IMR-90 (cell line): ENCODE measurements at regions not wholly inside any gene's neighbourhood (a gene's known extent, or its start where the extent isn't known, plus 50 kb on each side); places are given as distances from the start of the nearest gene placed in this dataset.

Experiments used
- ATAC-seq: fragments of 200-7000 bp; cut with Tn5 transposase; 2 replicates; pipeline ENCODE4 v1.9.1; 2020; ENCODE audit warnings: low read depth, mild to moderate bottlenecking, moderate library complexity
- BruUV-seq: library from RNA; stranded (reverse); fragments of 400-500 nt; replicated peaks from 2 replicates; lab custom pipeline; 2021; lab: Mats Ljungman, UMichigan
- CTCF ChIA-PET: fragments of 300-600 bp; formaldehyde crosslinking; extraction: SDS; loops from one replicate; lab custom pipeline; 2021; ENCODE audit warnings: antibody characterized with exemption; lab: Yijun Ruan, JAX
- POLR2A ChIA-PET: fragments of 300-600 bp; sonication (Branson Sonifier 250); formaldehyde crosslinking; loops from one replicate; lab custom pipeline; 2022; ENCODE audit warnings: antibody characterized with exemption; ENCODE audit not compliant: unreplicated experiment; lab: Charles Lee
- DNase-seq: peaks from one replicate; pipeline ENCODE4 v3.0.0; 2013
- H2AFZ ChIP-seq: replicated peaks from 2 replicates; pipeline ENCODE3; 2013; ENCODE audit warnings: low read length, mild to moderate bottlenecking; ENCODE audit not compliant: poor library complexity
- H2AK5ac ChIP-seq: 2 replicates; pipeline ENCODE4 v1.6.1; 2013; ENCODE audit warnings: low read depth, low read length, inconsistent platforms
- H2AK9ac ChIP-seq: replicated peaks from 2 replicates; pipeline ENCODE3; 2013; ENCODE audit warnings: mild to moderate bottlenecking, low read depth, low read length, moderate library complexity; ENCODE audit not compliant: poor library complexity
- H2BK120ac ChIP-seq: 2 replicates; pipeline ENCODE4 v1.6.1; 2013; ENCODE audit warnings: low read depth, low read length, inconsistent platforms
- H2BK15ac ChIP-seq: 3 replicates; pipeline ENCODE4 v1.6.1; 2013; ENCODE audit warnings: low read depth, low read length, inconsistent platforms
- H2BK20ac ChIP-seq: 2 replicates; pipeline ENCODE4 v1.6.1; 2013; ENCODE audit warnings: low read depth, mild to moderate bottlenecking, inconsistent platforms, low read length, moderate library complexity
- H2BK5ac ChIP-seq: 2 replicates; pipeline ENCODE4 v1.6.1; 2013; ENCODE audit warnings: mild to moderate bottlenecking, low read depth, low read length, inconsistent platforms; ENCODE audit not compliant: poor library complexity, severe bottlenecking
- H3K14ac ChIP-seq: replicated peaks from 2 replicates; pipeline ENCODE4 v1.6.1; 2013; ENCODE audit warnings: low read depth, low read length, inconsistent platforms
- H3K18ac ChIP-seq: 2 replicates; pipeline ENCODE4 v1.6.1; 2013; ENCODE audit warnings: low read depth, low read length, control low read depth
- H3K23ac ChIP-seq: 2 replicates; pipeline ENCODE4 v1.6.1; 2013; ENCODE audit warnings: low read depth, low read length, inconsistent platforms
- H3K27ac ChIP-seq: 2 replicates; pipeline ENCODE4 v1.5.1; 2013; ENCODE audit warnings: mild to moderate bottlenecking, control low read depth, low read length; ENCODE audit not compliant: insufficient read depth
- H3K27me3 ChIP-seq: 2 replicates; pipeline ENCODE4 v1.6.1; 2013; ENCODE audit warnings: low read length; ENCODE audit not compliant: control insufficient read depth, insufficient read depth
- H3K36me3 ChIP-seq: 2 replicates; pipeline ENCODE4 v1.6.1; 2013; ENCODE audit warnings: low read length, mixed read lengths; ENCODE audit not compliant: control insufficient read depth, insufficient read depth
- H3K4ac ChIP-seq: 2 replicates; pipeline ENCODE4 v1.6.1; 2013; ENCODE audit warnings: low read depth, low read length, inconsistent platforms
- H3K4me1 ChIP-seq: 2 replicates; pipeline ENCODE4 v1.6.1; 2013; ENCODE audit warnings: low read length, mixed read lengths; ENCODE audit not compliant: control insufficient read depth, insufficient read depth
- H3K4me2 ChIP-seq: 2 replicates; pipeline ENCODE4 v1.6.1; 2013; ENCODE audit warnings: low read depth, mild to moderate bottlenecking, control low read depth, low read length, moderate library complexity
- H3K4me3 ChIP-seq: 2 replicates; pipeline ENCODE4 v1.5.1; 2013; ENCODE audit warnings: low read depth, mild to moderate bottlenecking, control low read depth, low read length, moderate library complexity; ENCODE audit not compliant: insufficient read depth
- H3K56ac ChIP-seq: 2 replicates; pipeline ENCODE4 v1.6.1; 2013; ENCODE audit warnings: low read length, inconsistent platforms; ENCODE audit not compliant: insufficient read depth; ENCODE audit errors: extremely low read depth
- H3K79me1 ChIP-seq, 2 experiments: 2 replicates each; pipeline ENCODE4 v1.6.1; 2013; ENCODE audit warnings: low read length in 2 of 2, inconsistent platforms in 1 of 2, low read depth in 1 of 2
- H3K9ac ChIP-seq: 2 replicates; pipeline ENCODE4 v1.6.1; 2013; ENCODE audit warnings: low read depth, low read length, control low read depth
- H3K9me1 ChIP-seq: 2 replicates; pipeline ENCODE4 v1.6.1; 2013; ENCODE audit warnings: low read length, inconsistent platforms; ENCODE audit not compliant: insufficient read depth
- H3K9me3 ChIP-seq: 2 replicates; pipeline ENCODE4 v1.6.1; 2013; ENCODE audit warnings: low read length; ENCODE audit not compliant: control insufficient read depth, insufficient read depth
- H4K20me1 ChIP-seq: 2 replicates; pipeline ENCODE4 v1.6.1; 2013; ENCODE audit warnings: low read length, inconsistent platforms; ENCODE audit not compliant: insufficient read depth
- H4K5ac ChIP-seq: 2 replicates; pipeline ENCODE4 v1.6.1; 2013; ENCODE audit warnings: mild to moderate bottlenecking, low read depth, low read length, control low read depth
- H4K8ac ChIP-seq, 2 experiments: 2 replicates each; pipeline ENCODE4 v1.6.1; 2013; ENCODE audit warnings: low read depth in 2 of 2, low read length in 2 of 2, control low read depth in 1 of 2, inconsistent platforms in 1 of 2
- H4K91ac ChIP-seq: 2 replicates; pipeline ENCODE4 v1.6.1; 2013; ENCODE audit warnings: low read depth, low read length, inconsistent platforms; ENCODE audit not compliant: insufficient read depth
- BHLHE40 ChIP-seq: fragments of 150-350 bp; IDR thresholded peaks from 2 replicates; pipeline ENCODE4 v1.6.1; 2016; ENCODE audit warnings: mild to moderate bottlenecking, low read depth, low read length
- CEBPB ChIP-seq: IDR thresholded peaks from 2 replicates; pipeline ENCODE4 v1.6.1; 2012; ENCODE audit warnings: low read depth, low read length, improper control_type of control experiment
- MAZ ChIP-seq: IDR thresholded peaks from 2 replicates; pipeline ENCODE4 v1.6.1; 2012; ENCODE audit warnings: low read depth, mild to moderate bottlenecking, low read length, improper control_type of control experiment, moderate library complexity, borderline replicate concordance
- MXI1 ChIP-seq: IDR thresholded peaks from 2 replicates; pipeline ENCODE4 v1.6.1; 2012; ENCODE audit warnings: low read depth, mild to moderate bottlenecking, low read length, moderate library complexity, borderline replicate concordance
- NFE2L2 ChIP-seq: fragments of 150-350 bp; IDR thresholded peaks from 2 replicates; pipeline ENCODE4 v1.6.1; 2016; ENCODE audit warnings: low read depth, mild to moderate bottlenecking, low read length
- POLR2A ChIP-seq: IDR thresholded peaks from 2 replicates; pipeline ENCODE4 v1.6.1; 2012; ENCODE audit warnings: mild to moderate bottlenecking, low read depth, low read length
- RAD21 ChIP-seq: IDR thresholded peaks from 2 replicates; pipeline ENCODE4 v1.6.1; 2012; ENCODE audit warnings: low read length, improper control_type of control experiment
- RCOR1 ChIP-seq: IDR thresholded peaks from 2 replicates; pipeline ENCODE4 v1.6.1; 2012; ENCODE audit warnings: mild to moderate bottlenecking, low read length, improper control_type of control experiment; ENCODE audit not compliant: insufficient replicate concordance
- SMC3 ChIP-seq: fragments of 150-350 bp; IDR thresholded peaks from 2 replicates; pipeline ENCODE4 v1.6.1; 2016; ENCODE audit warnings: low read depth, mild to moderate bottlenecking, antibody characterized with exemption, low read length, moderate library complexity
- WGBS, 2 experiments: methylation state at CpG; one replicate each; pipeline versions ENCODE4 v1.1.5 to v1.1.7; 2013; ENCODE audit warnings: missing lambda C conversion rate in 2 of 2; ENCODE audit not compliant: insufficient read length in 1 of 2; ENCODE audit errors: extremely low coverage in 2 of 2; 5-methylcytosine and 5-hydroxymethylcytosine counted together
- dilution Hi-C: fragments of 300-500 bp; cut with HindIII; formaldehyde crosslinking; loops from one replicate; pipeline ENCODE4 v1.14.3; 2018; ENCODE audit warnings: low sequenced_read_pairs; ENCODE audit not compliant: unreplicated experiment
- in situ Hi-C: fragments of 300-500 bp; cut with MboI; formaldehyde crosslinking; loops from 3 replicates; pipeline ENCODE4 v1.14.3; 2019; ENCODE audit warnings: low sequenced_read_pairs, inconsistent platforms, mixed read lengths
- intact Hi-C: fragments of 100-400 bp; cut with micrococcal nuclease; formaldehyde crosslinking; loops from 2 replicates; pipeline ENCODE4 v1.10.0; 2022
- TF ChIP-seq, protein P1 (sequence below): fragments of 150-350 bp; IDR thresholded peaks from 2 replicates; pipeline ENCODE4 v1.6.1; 2017; ENCODE audit warnings: mild to moderate bottlenecking, antibody characterized with exemption, low read length, low read depth
- TF ChIP-seq, protein P2 (sequence below): conservative IDR thresholded peaks from 2 replicates; pipeline ENCODE4 v1.5.1; 2012; ENCODE audit warnings: mild to moderate bottlenecking, low read depth, low read length, improper control_type of control experiment

DNA sequence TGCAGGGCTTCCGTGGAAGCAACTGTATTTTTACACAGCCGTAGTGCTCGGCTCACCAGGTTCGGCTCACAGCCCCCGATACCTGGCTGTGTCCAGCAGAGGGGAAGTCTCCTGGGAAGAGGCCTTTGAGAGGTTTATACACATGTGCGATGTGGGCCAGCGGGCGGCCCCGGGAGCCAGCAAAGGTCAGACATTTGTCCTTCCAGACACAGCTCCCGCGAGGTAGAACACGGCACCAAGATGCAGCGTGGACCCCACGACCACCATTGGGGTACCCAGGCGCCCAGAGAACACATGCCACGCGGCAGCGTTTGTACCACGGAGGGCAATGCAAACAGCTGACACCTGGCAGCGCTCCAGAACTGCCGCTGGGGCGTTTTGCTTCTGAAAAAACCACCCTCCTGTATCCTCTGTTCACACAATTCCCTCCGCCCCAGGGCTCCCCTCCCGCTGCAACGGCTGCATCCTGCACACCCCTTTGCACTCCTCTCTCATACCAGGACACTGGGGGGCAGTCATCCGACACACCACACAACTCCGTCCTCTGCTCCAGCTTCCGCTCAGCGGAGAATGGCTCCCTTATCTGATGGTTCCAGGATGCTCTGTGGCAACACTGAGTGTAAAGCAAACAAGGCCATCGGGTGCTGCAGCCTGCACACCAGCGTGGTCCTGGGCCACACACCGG, 235.3 kb downstream of the SYK start:
- H2BK15ac ChIP-seq = peak overlapping the region; percentile 1; the same call in 2 of the 3 replicates
- H3K9me1 ChIP-seq = peaks cover 25% of the 10 kb centered on the region
- peak overlapping the region; percentile 78 for H2BK20ac ChIP-seq
- intact Hi-C loops = loop anchor here (1.0 to 5.0 kb wide), 8 partner anchors 80 to 690 kb away; no protein-coding TSS in a partner anchor
- peak overlapping the region; percentile 70 for H2BK5ac ChIP-seq
- DNase-seq = peak; percentile 92
- H2BK120ac ChIP-seq = peak overlapping the region; percentile 95
- peak overlapping the region; percentile 78 for H3K27ac ChIP-seq
- peaks cover 26% of the 10 kb centered on the region for H3K4me1 ChIP-seq
- peak overlapping the region; percentile 73 to 76 for H4K8ac ChIP-seq
- H4K5ac ChIP-seq = peak overlapping the region; percentile 58
- dilution Hi-C loops = no loop called here
- no peaks in the 10 kb centered on the region for H4K20me1 ChIP-seq
- peak overlapping the region; percentile 45 for H3K18ac ChIP-seq
- peak overlapping the region; percentile 47 for H4K91ac ChIP-seq
- H3K4me3 ChIP-seq = no peak overlapping the region
- peak overlapping the region; percentile 23 for H3K9ac ChIP-seq
- peak overlapping the region; percentile 86 for H2AK5ac ChIP-seq
- in situ Hi-C loops = no loop called here
- H3K56ac ChIP-seq = peak overlapping the region; percentile 80
- H3K27me3 ChIP-seq = no peaks in the 10 kb centered on the region
- TF ChIP-seq, protein P1, sequence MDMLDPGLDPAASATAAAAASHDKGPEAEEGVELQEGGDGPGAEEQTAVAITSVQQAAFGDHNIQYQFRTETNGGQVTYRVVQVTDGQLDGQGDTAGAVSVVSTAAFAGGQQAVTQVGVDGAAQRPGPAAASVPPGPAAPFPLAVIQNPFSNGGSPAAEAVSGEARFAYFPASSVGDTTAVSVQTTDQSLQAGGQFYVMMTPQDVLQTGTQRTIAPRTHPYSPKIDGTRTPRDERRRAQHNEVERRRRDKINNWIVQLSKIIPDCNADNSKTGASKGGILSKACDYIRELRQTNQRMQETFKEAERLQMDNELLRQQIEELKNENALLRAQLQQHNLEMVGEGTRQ = no peak
- 0 out of 2 replicates have a peak, but pooled peaks have one; percentile 27 for TF ChIP-seq MXI1
- peak; percentile 37; the same call in 1 of the 2 replicates for TF ChIP-seq POLR2A
- peak; percentile 17 for TF ChIP-seq RCOR1
- TF ChIP-seq SMC3 = peak; percentile 87
- TF ChIP-seq RAD21 = peak; percentile 94
- TF ChIP-seq NFE2L2 = no peak
- TF ChIP-seq BHLHE40 = no peak
- TF ChIP-seq, protein P2, sequence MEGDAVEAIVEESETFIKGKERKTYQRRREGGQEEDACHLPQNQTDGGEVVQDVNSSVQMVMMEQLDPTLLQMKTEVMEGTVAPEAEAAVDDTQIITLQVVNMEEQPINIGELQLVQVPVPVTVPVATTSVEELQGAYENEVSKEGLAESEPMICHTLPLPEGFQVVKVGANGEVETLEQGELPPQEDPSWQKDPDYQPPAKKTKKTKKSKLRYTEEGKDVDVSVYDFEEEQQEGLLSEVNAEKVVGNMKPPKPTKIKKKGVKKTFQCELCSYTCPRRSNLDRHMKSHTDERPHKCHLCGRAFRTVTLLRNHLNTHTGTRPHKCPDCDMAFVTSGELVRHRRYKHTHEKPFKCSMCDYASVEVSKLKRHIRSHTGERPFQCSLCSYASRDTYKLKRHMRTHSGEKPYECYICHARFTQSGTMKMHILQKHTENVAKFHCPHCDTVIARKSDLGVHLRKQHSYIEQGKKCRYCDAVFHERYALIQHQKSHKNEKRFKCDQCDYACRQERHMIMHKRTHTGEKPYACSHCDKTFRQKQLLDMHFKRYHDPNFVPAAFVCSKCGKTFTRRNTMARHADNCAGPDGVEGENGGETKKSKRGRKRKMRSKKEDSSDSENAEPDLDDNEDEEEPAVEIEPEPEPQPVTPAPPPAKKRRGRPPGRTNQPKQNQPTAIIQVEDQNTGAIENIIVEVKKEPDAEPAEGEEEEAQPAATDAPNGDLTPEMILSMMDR = peak; percentile 82
- TF ChIP-seq CEBPB = peak; percentile 92
- peak; percentile 46; the same call in 1 of the 2 replicates for TF ChIP-seq MAZ
- H3K4me2 ChIP-seq = no peak overlapping the region
- peak overlapping the region; percentile 80 for H2AFZ ChIP-seq
- H2AK9ac ChIP-seq = peak overlapping the region; percentile 18
- H3K79me1 ChIP-seq = peaks cover 0 to 17% of the 10 kb centered on the region in 2 experiments; a peak in 3 of 4 replicates
- H3K36me3 ChIP-seq = no peaks in the 10 kb centered on the region
- H3K14ac ChIP-seq = peak overlapping the region; percentile 30
- no TSS peak for BruUV-seq
- WGBS, 2 experiments = 45% methylated on average over 24 of the region's 32 CpGs; no CpG with 5 or more reads in 1 of the 2 experiments
- ATAC-seq = peak; percentile 92
- peak overlapping the region; percentile 43; the same call in 1 of the 2 replicates for H3K23ac ChIP-seq
- peak overlapping the region; percentile 75 for H3K4ac ChIP-seq
- no peaks in the 10 kb centered on the region for H3K9me3 ChIP-seq
- CTCF ChIA-PET = interaction anchor here (0.7 to 1.7 kb wide), 7 partner anchors 51 to 381 kb away, joined by 3 to 7 read pairs (median 3); no protein-coding TSS in a partner anchor
- POLR2A ChIA-PET = no interaction called here
